Uterus (tissue), 2 donors: ENCODE measurements at regions not wholly inside any gene's neighbourhood (a gene's known extent, or its start where the extent isn't known, plus 50 kb on each side); places are given as distances from the start of the nearest gene placed in this dataset.

Experiments
- POLR2A ChIP-seq, 2 donors: fragments of 450-650 bp; IDR thresholded peaks; one replicate each; pipeline ENCODE4 v1.6.1; 2016; ENCODE audit warnings: antibody characterized with exemption in 2 of 2, mild to moderate bottlenecking in 1 of 2, moderate library complexity in 1 of 2
- TF ChIP-seq, protein P1 (sequence below), 4 experiments: fragments of 200-600 bp in 2 of 4; fragments of 450-650 bp in 2 of 4; sonication (generic) in 2 of 4; IDR thresholded peaks; one replicate each; pipeline ENCODE4 v1.5.1; 2016 to 2019; ENCODE audit warnings: antibody characterized with exemption in 4 of 4, mild to moderate bottlenecking in 2 of 4, moderate library complexity in 1 of 4

DNA sequence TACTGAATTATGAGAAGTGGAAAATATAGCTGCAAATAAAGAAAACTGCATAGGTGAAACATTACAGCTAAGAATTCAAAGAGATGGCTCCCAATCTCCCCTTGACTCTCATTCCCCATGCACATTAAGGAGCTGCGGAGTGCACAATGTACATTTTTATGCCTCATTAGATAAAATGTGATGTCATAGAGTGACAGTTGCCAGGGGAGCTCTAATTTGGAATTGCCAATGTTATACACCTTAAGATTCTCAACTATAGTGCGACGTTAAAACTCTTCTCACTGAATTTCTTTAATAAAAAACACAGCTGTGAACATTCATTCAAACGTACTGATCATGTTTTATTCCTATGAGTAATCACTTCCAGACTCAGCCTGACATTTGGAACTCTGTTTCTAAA lies 386.9 kb upstream of the CELF2 start:
- TF ChIP-seq, protein P1, sequence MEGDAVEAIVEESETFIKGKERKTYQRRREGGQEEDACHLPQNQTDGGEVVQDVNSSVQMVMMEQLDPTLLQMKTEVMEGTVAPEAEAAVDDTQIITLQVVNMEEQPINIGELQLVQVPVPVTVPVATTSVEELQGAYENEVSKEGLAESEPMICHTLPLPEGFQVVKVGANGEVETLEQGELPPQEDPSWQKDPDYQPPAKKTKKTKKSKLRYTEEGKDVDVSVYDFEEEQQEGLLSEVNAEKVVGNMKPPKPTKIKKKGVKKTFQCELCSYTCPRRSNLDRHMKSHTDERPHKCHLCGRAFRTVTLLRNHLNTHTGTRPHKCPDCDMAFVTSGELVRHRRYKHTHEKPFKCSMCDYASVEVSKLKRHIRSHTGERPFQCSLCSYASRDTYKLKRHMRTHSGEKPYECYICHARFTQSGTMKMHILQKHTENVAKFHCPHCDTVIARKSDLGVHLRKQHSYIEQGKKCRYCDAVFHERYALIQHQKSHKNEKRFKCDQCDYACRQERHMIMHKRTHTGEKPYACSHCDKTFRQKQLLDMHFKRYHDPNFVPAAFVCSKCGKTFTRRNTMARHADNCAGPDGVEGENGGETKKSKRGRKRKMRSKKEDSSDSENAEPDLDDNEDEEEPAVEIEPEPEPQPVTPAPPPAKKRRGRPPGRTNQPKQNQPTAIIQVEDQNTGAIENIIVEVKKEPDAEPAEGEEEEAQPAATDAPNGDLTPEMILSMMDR (IDR thresholded peaks at IDR 0.05) = no peak
- no peak for TF ChIP-seq POLR2A (IDR thresholded peaks at IDR 0.05)
